GM23338 (cell line): ENCODE measurements at regions not wholly inside any gene's neighbourhood (a gene's known extent, or its start where the extent isn't known, plus 50 kb on each side); places are given as distances from the start of the nearest gene placed in this dataset.

ENCODE experiments used
- ATAC-seq: fragments of 200-7000 bp; cut with Tn5 transposase; 3 replicates; pipeline ENCODE4 v1.9.1; 2020
- DNase-seq: peaks from one replicate; pipeline ENCODE4 v3.0.0-alpha.2; 2015; ENCODE audit warnings: low spot score
- H2AFZ ChIP-seq: fragments of 200-600 bp; sonication (generic); 2 replicates; pipeline ENCODE4 v1.8.0; 2016; ENCODE audit warnings: antibody characterized with exemption, mild to moderate bottlenecking, moderate library complexity
- H3F3A ChIP-seq: fragments of 200-600 bp; sonication (generic); replicated peaks from 2 replicates; pipeline ENCODE4 v1.8.0; 2017; ENCODE audit warnings: antibody characterized with exemption, mixed run types, low read depth
- H3K27ac ChIP-seq: fragments of 200-600 bp; sonication (generic); 2 replicates; pipeline ENCODE4 v1.6.1; 2016; ENCODE audit warnings: low read depth
- H3K27me3 ChIP-seq: fragments of 200-600 bp; sonication (generic); 2 replicates; pipeline ENCODE4 v1.8.0; 2016; ENCODE audit warnings: mild to moderate bottlenecking, mixed run types, moderate library complexity; ENCODE audit not compliant: insufficient read depth
- H3K36me3 ChIP-seq: fragments of 200-600 bp; sonication (generic); 2 replicates; pipeline ENCODE4 v1.8.0; 2016; ENCODE audit warnings: mild to moderate bottlenecking; ENCODE audit not compliant: insufficient read depth
- H3K4me1 ChIP-seq: fragments of 200-600 bp; sonication (generic); 2 replicates; pipeline ENCODE4 v1.8.0; 2016; ENCODE audit warnings: mild to moderate bottlenecking, moderate library complexity; ENCODE audit not compliant: insufficient read depth
- H3K4me2 ChIP-seq: fragments of 200-600 bp; sonication (generic); 2 replicates; pipeline ENCODE4 v1.7.1; 2017; ENCODE audit warnings: mixed run types
- H3K4me3 ChIP-seq: fragments of 200-600 bp; sonication (generic); 2 replicates; pipeline ENCODE4 v1.6.1; 2016; ENCODE audit warnings: mixed run types
- H3K79me2 ChIP-seq: fragments of 200-600 bp; sonication (generic); replicated peaks from 2 replicates; pipeline ENCODE4 v1.8.0; 2017; ENCODE audit warnings: mild to moderate bottlenecking; ENCODE audit not compliant: insufficient read depth
- H3K9me2 ChIP-seq: fragments of 200-600 bp; sonication (generic); 2 replicates; pipeline ENCODE4 v1.8.0; 2017; ENCODE audit not compliant: insufficient read depth
- H4K20me1 ChIP-seq: fragments of 200-600 bp; sonication (generic); replicated peaks from 2 replicates; pipeline ENCODE4 v1.8.0; 2017; ENCODE audit warnings: mild to moderate bottlenecking; ENCODE audit not compliant: insufficient read depth
- H3K27ac Mint-ChIP-seq: 2 replicates; pipeline ENCODE4 v1.8.0; 2020; ENCODE audit warnings: inconsistent platforms, mild to moderate bottlenecking, moderate library complexity, mixed read lengths
- H3K27me3 Mint-ChIP-seq: 3 replicates; pipeline ENCODE4 v1.8.0; 2022; ENCODE audit warnings: low read depth, mild to moderate bottlenecking, moderate library complexity, mixed read lengths, inconsistent platforms; ENCODE audit not compliant: insufficient read depth, poor library complexity
- H3K36me3 Mint-ChIP-seq: 3 replicates; pipeline ENCODE4 v1.8.0; 2021; ENCODE audit warnings: low read depth, mild to moderate bottlenecking, inconsistent platforms, moderate library complexity, mixed read lengths
- H3K4me1 Mint-ChIP-seq: 3 replicates; pipeline ENCODE4 v1.8.0; 2020; ENCODE audit warnings: mild to moderate bottlenecking, inconsistent platforms, mixed read lengths
- H3K4me3 Mint-ChIP-seq: 3 replicates; pipeline ENCODE4 v1.8.0; 2021; ENCODE audit warnings: moderate library complexity, mild to moderate bottlenecking, inconsistent platforms, mixed read lengths
- H3K9me3 Mint-ChIP-seq: 3 replicates; pipeline ENCODE4 v1.8.0; 2020; ENCODE audit warnings: moderate library complexity, mild to moderate bottlenecking, inconsistent platforms, mixed read lengths
- CREB1 ChIP-seq: fragments of 250-450 bp; sonication (Bioruptor Pico); IDR thresholded peaks from 2 replicates; pipeline ENCODE4 v1.5.0; 2020; ENCODE audit warnings: low read depth, mild to moderate bottlenecking, moderate library complexity
- CTCF ChIP-seq, 2 experiments: fragments of 200-600 bp in 1 of 2; sonication (generic) in 1 of 2; conservative IDR thresholded peaks; 2 replicates each; pipeline versions ENCODE4 v1.5.1 to v1.6.1; 2016 to 2017; ENCODE audit warnings: antibody characterized with exemption in 2 of 2, low read depth in 2 of 2, mild to moderate bottlenecking in 2 of 2, moderate library complexity in 1 of 2
- ETS1 ChIP-seq: IDR thresholded peaks from 2 replicates; pipeline ENCODE4 v1.6.1; 2016; ENCODE audit warnings: antibody characterized with exemption
- EZH2 ChIP-seq: fragments of 200-600 bp; sonication (generic); IDR thresholded peaks from one replicate; pipeline ENCODE4 v1.8.0; 2017; ENCODE audit warnings: antibody characterized with exemption, mild to moderate bottlenecking, low read depth; ENCODE audit not compliant: unreplicated experiment
- EZH2phosphoT487 ChIP-seq: fragments of 200-600 bp; sonication (generic); IDR thresholded peaks from one replicate; pipeline ENCODE4 v1.8.1; 2018; ENCODE audit warnings: antibody characterized with exemption; ENCODE audit not compliant: unreplicated experiment
- JUNB ChIP-seq: IDR thresholded peaks from one replicate; pipeline ENCODE4 v1.6.1; 2016; ENCODE audit warnings: antibody characterized with exemption; ENCODE audit not compliant: unreplicated experiment
- NANOG ChIP-seq: IDR thresholded peaks from 2 replicates; pipeline ENCODE4 v1.6.1; 2016; ENCODE audit warnings: antibody characterized with exemption, borderline replicate concordance
- POLR2AphosphoS5 ChIP-seq: IDR thresholded peaks from 2 replicates; pipeline ENCODE4 v1.6.1; 2016; ENCODE audit warnings: antibody characterized with exemption, low read depth
- ZNF331 ChIP-seq: fragments of 250-450 bp; sonication (Bioruptor Pico); IDR thresholded peaks from 2 replicates; pipeline ENCODE4 v1.5.0; 2020; ENCODE audit warnings: low read depth, mild to moderate bottlenecking, moderate library complexity
- ZNF462 ChIP-seq: fragments of 250-450 bp; sonication (Bioruptor Pico); IDR thresholded peaks from 2 replicates; pipeline ENCODE4 v1.5.0; 2020; ENCODE audit warnings: mild to moderate bottlenecking, moderate library complexity

GRCh38 chr4:3836756-3837601 is 70.8 kb downstream of the ADRA2C start (continued):
- TF ChIP-seq CTCF (conservative IDR thresholded peaks at IDR 0.05; ENCODE audit: low read depth in 2 of 2) (no peak), EZH2 (no peak), NANOG (no peak), JUNB (no peak)

- Histone ChIP-seq H3K4me3 (no peak overlapping the region), H3F3A (no peaks in the 10 kb centered on the region), H2AFZ (no peak overlapping the region), H3K79me2 (no peaks in the 10 kb centered on the region), H3K27ac (no peak overlapping the region), H3K27me3 (no peaks in the 10 kb centered on the region), H3K4me1 (peaks cover 14% of the 10 kb centered on the region), H3K36me3 (no peaks in the 10 kb centered on the region), H3K4me2 (no peak overlapping the region), H3K9me2 (no peaks in the 10 kb centered on the region), H4K20me1 (no peaks in the 10 kb centered on the region)
- Mint-ChIP-seq H3K27me3 (peaks cover 19% of the 10 kb centered on the region), H3K4me1 (peaks cover 33% of the 10 kb centered on the region), H3K9me3 (peaks cover 3% of the 10 kb centered on the region; the same call in 1 of the 3 replicates), H3K27ac (no peak overlapping the region), H3K4me3 (no peak overlapping the region), H3K36me3 (no peaks in the 10 kb centered on the region)
- no peak for ATAC-seq
- DNase-seq = no peak
- TF ChIP-seq NANOG = no peak
- TF ChIP-seq EZH2 = no peak
- TF ChIP-seq CREB1 = no peak
- TF ChIP-seq ZNF331 (CRISPR knock-in tag) = no peak
- TF ChIP-seq POLR2AphosphoS5 = no peak
- no peak for TF ChIP-seq CTCF (conservative IDR thresholded peaks at IDR 0.05; ENCODE audit: low read depth in 2 of 2)
- no peak for TF ChIP-seq ZNF462 (CRISPR knock-in tag)
- no peak for TF ChIP-seq EZH2phosphoT487
- no peak for TF ChIP-seq JUNB
- no peak for TF ChIP-seq ETS1
Observed at GRCh38 chr4:3838437-3839380, 72.5 kb downstream of the ADRA2C start.
